Adrenal gland (tissue), 5 donors: ENCODE measurements at regions not wholly inside any gene's neighbourhood (a gene's known extent, or its start where the extent isn't known, plus 50 kb on each side); places are given as distances from the start of the nearest gene placed in this dataset.

ENCODE experiments used
- POLR2A ChIP-seq, 2 donors: fragments of 450-650 bp; IDR thresholded peaks; one replicate each; pipeline ENCODE4 v1.6.1; 2017; ENCODE audit warnings: antibody characterized with exemption in 2 of 2, mild to moderate bottlenecking in 2 of 2, moderate library complexity in 1 of 2
- TF ChIP-seq, protein P1 (sequence below), 6 experiments: fragments of 450-650 bp in 4 of 6; fragments of 200-600 bp in 2 of 6; sonication (generic) in 1 of 6; IDR thresholded peaks; 1 replicate in 5 of 6; 2 replicates in 1 of 6; pipeline versions ENCODE4 v1.5.1 to v1.8.0; 2016 to 2021; ENCODE audit warnings: antibody characterized with exemption in 6 of 6, mild to moderate bottlenecking in 2 of 6, moderate library complexity in 1 of 6
- donor health status: DM: no; HTN: no; CAD: no.

DNA sequence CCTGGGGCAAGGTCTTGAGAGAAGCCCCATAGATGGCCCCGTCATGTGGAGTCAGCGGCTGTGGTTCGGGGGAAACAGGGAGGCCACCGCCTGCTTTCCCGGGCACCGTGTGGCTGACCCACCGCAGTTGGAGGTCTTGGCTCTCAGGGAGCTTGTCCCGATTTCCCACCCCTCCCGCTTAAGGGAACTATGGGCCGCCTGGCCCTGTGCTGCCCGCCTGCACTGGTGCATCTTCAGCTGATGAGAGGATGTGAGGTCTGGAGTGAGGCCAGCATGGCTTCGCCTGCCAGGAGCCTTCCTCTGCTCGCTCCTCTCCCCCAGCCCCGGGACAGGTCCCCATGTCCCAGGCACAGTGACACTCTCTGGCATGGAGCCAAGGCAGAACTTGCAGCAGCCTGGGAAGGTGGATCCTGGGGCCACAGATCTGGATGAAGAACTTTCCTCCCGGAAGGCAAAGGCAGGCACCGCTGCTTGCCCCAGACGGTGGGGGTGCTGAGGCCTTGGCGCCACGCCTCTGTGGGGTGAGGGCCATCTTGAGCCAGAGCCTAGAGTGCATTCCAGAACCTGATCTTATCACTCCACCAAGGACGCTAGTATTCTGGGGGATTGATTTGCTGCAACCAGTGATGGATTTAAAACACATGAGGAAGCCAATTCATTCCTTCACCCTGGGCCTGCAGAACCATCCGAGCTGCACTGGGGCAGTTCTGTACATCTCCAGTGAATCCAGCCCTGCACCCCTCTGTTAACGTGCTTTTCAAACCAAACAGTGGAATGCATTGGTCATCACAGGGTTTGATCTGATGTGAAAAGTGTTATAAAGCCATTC is 178.6 kb upstream of the TNRC6C start:
- TF ChIP-seq, protein P1, sequence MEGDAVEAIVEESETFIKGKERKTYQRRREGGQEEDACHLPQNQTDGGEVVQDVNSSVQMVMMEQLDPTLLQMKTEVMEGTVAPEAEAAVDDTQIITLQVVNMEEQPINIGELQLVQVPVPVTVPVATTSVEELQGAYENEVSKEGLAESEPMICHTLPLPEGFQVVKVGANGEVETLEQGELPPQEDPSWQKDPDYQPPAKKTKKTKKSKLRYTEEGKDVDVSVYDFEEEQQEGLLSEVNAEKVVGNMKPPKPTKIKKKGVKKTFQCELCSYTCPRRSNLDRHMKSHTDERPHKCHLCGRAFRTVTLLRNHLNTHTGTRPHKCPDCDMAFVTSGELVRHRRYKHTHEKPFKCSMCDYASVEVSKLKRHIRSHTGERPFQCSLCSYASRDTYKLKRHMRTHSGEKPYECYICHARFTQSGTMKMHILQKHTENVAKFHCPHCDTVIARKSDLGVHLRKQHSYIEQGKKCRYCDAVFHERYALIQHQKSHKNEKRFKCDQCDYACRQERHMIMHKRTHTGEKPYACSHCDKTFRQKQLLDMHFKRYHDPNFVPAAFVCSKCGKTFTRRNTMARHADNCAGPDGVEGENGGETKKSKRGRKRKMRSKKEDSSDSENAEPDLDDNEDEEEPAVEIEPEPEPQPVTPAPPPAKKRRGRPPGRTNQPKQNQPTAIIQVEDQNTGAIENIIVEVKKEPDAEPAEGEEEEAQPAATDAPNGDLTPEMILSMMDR (IDR thresholded peaks at IDR 0.05): no peak
- no peak for TF ChIP-seq POLR2A (IDR thresholded peaks at IDR 0.05)
